MM.1S (cell line): ENCODE measurements at regions not wholly inside any gene's neighbourhood (a gene's known extent, or its start where the extent isn't known, plus 50 kb on each side); places are given as distances from the start of the nearest gene placed in this dataset.

Experiments used
- EZH2 ChIP-seq: fragments of 300-600 bp; sonication (generic); optimal IDR thresholded peaks from 2 replicates; pipeline ENCODE3; 2017; ENCODE audit warnings: low read depth, mild to moderate bottlenecking, antibody characterized with exemption, low read length, mixed read lengths
- EZH2phosphoT487 ChIP-seq: fragments of 300-600 bp; sonication (generic); IDR thresholded peaks from 2 replicates; pipeline ENCODE4 v1.6.1; 2018; ENCODE audit warnings: antibody characterized with exemption, low read length
- TF ChIP-seq, protein P1 (sequence below): fragments of 300-600 bp; sonication (generic); IDR thresholded peaks from 2 replicates; pipeline ENCODE4 v1.5.1; 2016; ENCODE audit warnings: antibody characterized with exemption, low read length, mixed read lengths

DNA sequence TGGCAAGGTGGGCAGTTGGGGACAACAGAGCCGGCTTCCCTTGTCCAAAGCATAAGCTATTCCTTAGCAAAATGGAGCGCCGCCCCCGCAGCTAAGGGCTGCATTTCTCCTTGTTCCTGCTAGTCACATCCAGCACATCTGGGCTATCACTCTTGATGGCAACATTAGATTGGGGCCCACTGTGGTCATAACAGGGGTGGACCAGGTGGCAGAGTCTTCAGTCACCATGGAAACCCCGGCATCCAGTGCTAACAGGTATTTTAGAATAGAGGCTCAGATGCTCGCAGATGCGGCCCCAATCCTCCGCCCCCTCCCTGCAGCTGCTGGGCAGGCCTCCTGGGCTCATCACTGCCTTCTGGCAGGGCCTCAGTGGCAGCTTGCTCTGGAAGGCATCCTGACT, 125.9 kb downstream of the GPCPD1 start:
- TF ChIP-seq, protein P1, sequence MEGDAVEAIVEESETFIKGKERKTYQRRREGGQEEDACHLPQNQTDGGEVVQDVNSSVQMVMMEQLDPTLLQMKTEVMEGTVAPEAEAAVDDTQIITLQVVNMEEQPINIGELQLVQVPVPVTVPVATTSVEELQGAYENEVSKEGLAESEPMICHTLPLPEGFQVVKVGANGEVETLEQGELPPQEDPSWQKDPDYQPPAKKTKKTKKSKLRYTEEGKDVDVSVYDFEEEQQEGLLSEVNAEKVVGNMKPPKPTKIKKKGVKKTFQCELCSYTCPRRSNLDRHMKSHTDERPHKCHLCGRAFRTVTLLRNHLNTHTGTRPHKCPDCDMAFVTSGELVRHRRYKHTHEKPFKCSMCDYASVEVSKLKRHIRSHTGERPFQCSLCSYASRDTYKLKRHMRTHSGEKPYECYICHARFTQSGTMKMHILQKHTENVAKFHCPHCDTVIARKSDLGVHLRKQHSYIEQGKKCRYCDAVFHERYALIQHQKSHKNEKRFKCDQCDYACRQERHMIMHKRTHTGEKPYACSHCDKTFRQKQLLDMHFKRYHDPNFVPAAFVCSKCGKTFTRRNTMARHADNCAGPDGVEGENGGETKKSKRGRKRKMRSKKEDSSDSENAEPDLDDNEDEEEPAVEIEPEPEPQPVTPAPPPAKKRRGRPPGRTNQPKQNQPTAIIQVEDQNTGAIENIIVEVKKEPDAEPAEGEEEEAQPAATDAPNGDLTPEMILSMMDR: no peak
- TF ChIP-seq EZH2 (no peak), EZH2phosphoT487 (no peak)
